Head of caudate nucleus (tissue), 42 donors: ENCODE measurements at regions not wholly inside any gene's neighbourhood (a gene's known extent, or its start where the extent isn't known, plus 50 kb on each side); places are given as distances from the start of the nearest gene placed in this dataset.
"Not testable (repeated sequence)": the region's sequence is repeated elsewhere in the genome, so short reads cannot be mapped to it uniquely, and the experiment has no call there.

ENCODE experiments used
- DNase-seq, 42 donors: peaks; one replicate each; pipeline versions ENCODE4 v3.0.0 to v3.0.0-alpha.2; 2020 to 2021; ENCODE audit warnings: mixed read lengths in 7 of 42
- intact Hi-C: fragments of 100-400 bp; cut with DNase I; formaldehyde crosslinking; loops from one replicate; pipeline ENCODE4 v1.15.0; 2022

DNA sequence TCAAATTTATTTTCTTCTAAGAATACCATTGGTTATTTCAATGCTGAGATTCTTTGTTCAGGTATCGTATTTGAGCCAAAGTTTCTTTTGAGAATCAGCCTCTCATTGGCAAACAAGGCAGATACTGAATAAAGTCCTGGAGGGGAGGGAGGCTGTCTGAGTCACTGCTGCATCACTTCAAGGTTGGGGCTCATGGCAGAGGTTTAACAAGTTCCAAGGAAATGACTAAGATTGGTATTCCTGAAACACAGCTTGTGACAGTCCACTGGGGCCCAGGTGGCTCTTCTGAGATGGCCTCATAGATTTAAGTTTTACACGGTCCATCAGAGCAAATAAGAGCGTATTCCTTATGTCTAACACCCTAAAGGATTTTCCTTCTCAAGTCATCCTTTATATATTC, 213.8 kb upstream of the STAC start:
- peak in 1 of 42 donors; percentile 39 for DNase-seq
- intact Hi-C loops: no loop called here

DNA sequence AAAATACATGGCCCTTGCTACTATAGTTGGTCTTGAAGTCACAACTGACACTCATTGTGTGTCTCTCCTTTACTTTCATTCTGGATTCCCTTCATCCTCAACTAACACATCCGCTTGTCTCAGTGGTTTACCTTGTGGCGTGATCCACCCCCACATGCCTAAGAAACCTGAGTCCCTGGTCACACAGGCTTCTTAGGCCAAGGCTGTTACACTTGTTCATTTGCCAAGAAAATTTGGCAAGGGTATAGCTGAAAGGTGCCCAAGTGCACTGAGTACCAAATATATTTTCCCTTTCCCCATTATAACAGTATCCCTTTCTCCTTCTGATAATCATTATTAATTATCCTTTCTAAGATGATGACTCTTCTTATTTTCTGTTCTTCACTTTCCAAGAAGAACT, 207.6 kb upstream of the STAC start:
- DNase-seq: no peak

DNA sequence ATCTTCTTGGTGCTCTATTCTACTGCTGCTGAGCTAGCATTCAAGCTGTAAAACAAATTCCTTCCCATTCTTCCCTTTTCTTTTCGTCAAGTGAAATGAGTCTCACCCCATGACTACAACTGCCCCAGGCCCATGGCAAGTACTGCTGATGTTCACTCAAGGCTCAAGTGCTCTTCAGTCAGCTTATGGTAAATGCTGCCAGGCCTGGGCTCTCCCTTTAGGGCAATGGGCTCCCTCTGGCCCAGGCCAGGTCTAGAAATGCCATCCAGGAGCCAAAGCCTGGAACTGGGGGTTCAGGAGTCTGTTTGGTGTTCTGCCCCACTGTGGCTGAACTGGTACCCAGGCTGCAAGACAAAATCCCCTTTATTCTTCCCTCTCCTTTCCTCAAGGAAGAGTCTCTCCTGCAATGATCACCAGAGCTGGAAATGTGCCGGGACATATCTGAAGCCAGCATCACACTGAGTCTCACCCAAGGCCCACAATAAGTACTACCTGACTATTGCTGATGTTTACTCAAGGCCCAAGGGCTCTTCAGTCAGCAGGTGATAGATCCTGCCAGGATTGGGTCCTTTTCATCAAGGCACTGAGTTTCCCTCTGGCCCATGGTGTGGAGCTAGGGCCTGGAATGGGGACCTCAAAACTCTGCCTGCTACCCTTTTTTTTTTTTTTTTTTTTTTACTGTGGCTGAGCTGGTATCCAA, 205.0 kb upstream of the STAC start:
- intact Hi-C loops: no loop called here
- no peak for DNase-seq

More for the DNA sequence above, 207.6 kb upstream of the STAC start:
- intact Hi-C loops: no loop called here

DNA sequence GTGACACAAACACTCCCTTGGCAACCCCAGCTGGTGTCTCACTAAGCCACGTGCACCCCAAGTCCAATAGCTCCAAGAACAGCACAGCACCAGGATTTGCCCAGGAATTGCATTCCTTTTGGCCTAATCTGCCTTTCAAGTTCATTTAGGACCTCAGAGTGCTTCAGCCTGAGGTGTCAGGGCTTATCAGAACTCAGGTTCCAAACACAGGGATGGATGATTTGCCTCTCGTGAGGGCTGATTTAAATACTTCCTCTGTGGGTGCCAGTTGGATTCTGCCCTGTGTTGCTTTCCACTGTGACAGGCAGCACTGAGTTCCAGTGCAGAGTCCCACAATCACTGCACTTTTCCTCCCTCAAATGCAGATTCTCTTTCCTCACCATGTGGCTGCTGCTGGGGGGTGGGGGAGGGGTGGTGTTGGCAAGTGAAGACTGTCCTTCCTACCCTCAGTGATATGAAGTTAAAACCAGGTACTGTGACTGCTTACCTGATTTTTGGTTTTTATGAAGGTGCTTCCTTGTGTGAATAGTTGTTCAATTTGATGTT, 204.3 kb upstream of the STAC start:
- intact Hi-C loops: no loop called here
- no peak for DNase-seq

DNA sequence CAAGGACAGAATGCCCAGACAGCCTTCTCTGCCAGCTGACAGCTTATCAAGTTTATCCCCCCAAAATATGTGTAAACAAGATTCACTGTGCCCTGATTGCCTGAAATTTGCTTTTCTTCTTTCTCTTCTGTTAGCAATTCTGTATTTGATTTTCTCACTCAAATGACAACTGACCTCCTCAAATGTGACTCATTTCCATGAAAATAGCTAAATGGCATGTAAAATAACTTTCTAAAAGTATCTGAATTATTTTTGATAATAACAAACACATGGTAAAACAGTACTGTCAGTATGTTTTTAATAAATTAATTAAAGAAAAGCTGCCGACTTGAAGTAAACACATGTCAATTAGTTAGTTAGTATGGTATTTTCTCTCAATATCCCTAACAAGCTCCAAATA, 202.3 kb upstream of the STAC start:
- no peak for DNase-seq
- intact Hi-C loops: no loop called here

DNA sequence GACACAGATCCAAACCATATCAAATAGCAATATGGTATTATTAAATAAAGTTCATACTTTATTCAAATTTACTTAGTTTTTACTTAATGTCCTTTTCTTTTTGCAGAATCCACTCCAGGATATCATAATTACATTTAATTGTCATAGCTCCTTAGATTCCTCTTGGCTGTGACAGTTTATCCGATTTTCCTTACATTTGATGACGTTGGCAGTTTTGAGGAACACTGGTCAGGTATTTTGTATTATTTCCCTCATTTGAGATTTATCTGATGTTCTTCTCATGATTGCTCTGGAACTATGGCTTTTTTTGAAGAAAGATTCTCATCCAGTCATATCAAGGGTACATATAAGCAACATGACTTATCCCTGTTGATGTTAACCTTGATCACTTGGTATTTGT, 198.3 kb upstream of the STAC start:
- no peak for DNase-seq
- intact Hi-C loops: no loop called here

DNA sequence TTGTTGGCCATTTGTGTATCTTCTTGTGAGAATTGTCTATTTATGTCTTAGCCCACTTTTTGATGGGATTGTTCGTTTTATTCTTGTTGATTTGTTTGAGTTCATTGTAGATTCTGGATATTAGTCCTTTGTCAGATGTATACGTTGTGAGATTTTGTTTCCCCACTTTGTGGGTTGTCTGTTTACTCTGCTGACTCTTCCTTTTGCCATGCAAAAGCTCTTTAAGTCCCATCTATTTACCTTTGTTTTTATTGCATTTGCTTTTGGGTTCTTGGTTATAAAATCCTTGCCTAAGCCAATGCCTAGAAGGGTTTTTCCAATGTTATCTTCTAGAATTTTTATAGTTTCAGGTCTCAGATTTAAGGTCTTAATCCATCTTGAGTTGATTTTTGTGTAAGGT, 193.1 kb upstream of the STAC start:
- DNase-seq, intact Hi-C loops: not testable (repeated sequence)

DNA sequence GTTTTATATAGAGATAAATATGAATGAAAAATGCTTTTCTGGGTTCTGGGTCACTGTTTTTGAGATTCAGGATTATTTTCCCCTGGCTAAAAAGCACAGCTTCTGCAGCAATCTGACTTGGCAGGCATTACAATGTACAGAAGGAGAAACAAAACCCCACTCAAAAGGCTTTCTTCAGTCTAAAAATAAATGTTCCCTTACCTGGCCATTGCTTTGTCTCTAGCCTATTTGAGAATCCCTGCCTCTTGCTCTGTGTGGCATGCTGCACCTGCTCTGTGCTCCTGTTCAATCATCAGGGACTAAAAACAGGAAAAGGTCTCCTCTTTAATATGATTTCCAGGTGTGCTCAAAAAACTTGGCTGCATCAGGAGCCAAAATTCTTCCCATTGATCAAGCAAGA, 187.4 kb upstream of the STAC start:
- intact Hi-C loops: no loop called here

DNA sequence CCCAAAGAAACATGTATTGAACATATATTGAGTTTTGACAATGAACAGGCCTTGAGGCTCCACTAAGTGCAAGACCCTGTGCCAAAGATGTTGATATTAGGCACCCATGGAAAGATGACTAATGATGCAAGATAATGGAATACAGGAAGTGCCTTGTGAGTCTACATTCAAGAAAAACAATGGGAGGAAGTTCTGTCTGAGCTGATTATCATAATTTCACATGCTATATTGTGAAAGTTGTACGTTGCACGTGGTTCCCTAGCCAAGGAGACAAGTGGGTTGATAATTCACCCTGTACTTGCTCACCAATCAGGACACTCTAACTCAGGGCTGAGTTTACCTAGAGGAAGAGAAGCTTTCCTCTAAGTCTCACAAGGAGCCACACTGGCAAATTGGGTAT, 186.9 kb upstream of the STAC start:
- no peak for DNase-seq
- intact Hi-C loops: no loop called here

More for the DNA sequence above, 187.4 kb upstream of the STAC start:
- DNase-seq: no peak

DNA sequence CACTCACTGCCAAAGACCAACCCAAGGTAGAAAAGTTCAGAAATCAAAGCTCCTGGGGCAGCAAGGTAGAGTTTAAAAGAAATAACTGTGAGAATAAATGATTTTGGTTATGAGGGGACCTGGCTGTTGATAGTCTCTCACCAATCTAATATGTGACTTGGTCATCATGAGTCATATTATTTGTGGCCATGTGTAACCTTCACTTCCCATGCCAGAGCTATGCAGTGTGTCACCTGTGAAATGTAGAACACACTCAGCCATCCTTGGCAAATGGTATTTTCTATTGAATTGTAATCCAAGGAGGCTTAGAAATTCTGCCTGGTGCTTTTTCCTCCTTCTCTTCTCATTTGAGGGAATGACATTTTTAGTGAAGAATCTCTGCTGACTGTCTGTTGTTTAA, 184.2 kb upstream of the STAC start:
- intact Hi-C loops: no loop called here
- no peak for DNase-seq

DNA sequence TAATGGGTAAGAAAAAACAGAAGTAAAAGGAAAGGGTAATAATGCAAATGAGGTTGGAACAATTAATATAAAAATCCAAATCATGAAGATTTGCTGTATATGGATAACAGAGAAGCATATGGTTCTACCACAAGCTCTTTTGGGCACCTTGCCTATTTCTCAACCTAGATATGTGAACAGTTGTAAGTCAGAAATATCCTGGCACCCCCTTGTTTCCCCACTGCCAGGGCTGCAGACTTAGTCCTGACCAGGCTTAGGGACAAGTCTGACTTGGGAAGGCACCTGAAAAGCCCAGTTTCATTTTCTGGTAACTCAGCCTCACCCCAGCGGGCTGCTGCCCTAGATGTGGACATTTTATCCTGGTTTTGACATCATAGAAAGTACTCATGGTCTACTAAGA, 183.2 kb upstream of the STAC start:
- intact Hi-C loops: no loop called here
- no peak for DNase-seq

DNA sequence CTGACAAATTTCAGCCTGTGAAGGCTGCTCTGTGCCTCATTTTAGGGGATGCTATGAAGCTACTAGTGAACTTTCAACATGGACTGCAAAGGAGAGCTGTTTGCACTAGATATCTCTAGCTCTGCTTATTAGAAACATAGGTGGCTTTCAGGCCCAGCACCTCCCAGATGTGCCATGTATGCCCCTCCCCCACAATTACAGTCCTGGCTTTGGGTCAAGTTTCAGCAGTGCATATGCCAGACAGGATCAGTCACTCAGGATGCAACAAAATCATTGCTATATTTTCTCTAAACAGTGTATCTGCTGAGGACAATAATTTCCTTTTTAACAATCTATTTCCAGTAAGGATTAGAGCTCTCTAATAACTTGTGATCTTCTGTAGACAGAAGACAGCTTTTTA, 178.8 kb upstream of the STAC start:
- intact Hi-C loops: no loop called here

DNA sequence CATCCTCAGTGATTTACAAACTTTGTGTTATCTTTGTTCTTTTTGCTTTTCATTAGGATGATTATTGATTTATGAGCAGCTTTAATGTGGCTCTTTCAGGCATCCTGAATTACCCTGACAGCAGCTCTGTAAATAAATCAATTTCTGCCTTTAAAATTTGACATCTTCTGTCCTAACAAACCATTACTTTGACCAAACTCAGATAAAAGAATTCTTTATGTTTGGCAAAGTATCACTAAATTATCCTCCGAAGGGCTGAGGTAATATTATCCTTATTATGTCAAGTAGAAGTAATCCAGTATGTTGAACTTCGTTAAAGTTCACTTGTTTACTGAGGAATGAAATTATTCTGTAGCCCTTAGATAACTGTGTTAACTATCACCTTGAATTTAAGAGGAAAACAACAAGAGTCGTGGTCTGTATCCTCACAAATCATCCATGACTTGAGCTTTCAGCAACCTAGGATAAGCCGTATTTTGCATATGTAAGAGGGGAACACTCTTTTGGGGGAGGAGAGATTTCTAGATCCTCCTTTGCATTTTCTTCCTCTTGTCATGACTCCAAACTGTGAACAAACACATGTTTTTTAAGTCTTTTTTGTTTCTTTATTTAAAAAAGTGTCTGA, 173.2 kb upstream of the STAC start:
- intact Hi-C loops: no loop called here

More for the DNA sequence above, 178.8 kb upstream of the STAC start:
- no peak for DNase-seq

DNA sequence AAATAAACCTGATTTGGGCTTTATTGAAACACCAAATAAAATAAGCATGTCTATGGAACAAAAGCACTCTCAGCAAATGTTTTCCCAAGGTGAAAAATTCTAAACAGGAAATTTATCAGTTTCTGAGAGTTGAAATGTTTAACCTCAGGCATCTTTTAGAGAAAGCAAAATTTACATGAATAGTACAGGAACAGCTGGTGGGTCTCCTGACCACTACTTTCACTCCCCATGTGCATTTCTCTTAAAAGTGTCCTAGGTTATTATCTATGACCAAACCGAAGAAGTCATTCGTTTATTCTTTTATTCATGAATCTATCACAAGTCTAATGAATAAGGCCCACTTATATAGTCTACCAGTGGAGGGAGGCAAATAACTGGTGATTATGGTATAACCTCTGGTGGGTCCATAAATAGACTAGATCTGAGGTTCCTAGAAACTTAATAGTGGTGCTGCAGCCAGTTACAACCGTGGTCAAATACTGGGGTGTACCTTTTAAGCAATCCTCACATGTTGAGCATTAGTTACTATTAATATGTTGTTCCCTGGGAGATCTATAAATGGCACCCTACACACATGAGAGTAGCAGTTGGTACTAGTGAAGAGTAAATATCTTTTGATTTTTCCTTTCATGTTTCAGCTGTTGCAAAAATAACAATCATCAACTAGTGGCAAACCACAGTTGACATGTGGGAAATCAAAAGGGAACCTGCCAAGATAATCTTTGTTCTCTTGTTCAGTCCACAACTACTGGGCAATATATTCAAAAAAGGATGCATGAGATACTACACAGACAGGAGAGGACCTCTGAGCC, 169.3 kb upstream of the STAC start:
- DNase-seq: no peak
- intact Hi-C loops: no loop called here

More for the DNA sequence above, 173.2 kb upstream of the STAC start:
- DNase-seq: no peak

DNA sequence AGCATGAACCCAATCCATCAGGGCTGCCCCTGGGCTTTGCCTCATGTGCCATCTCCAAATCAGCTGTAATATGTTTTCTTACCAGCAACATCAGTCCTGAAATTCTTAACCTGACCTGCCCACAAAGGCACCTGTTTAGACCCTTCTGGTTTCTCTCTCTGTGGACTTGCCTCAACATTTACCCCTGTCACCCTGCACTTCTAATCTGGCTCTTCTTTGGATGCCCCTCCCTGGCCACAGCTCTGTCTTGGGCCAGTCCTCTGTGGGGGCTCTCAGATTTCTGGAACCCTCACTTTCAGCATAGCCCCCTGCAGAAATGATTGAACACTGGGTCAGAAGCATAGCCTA, 168.7 kb upstream of the STAC start:
- intact Hi-C loops: no loop called here
- DNase-seq: no peak

DNA sequence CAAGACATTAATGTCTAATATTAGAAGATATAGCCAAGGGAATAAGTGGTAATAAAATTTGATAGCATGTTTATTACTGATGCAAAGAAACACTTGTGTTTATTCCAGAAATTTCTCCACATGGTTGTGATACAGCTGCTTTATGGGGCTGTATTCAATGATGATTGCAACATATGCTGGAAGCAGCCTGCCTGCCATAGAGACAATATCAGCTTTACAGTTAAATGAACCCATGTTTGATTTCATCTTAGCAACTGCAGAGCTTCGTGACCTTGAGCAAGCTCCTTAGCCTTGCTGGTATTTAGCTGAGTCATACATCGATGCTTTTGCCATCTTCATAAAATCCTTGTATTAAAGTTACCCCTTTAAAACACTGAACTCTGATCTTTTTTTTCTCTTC, 168.1 kb upstream of the STAC start:
- no peak for DNase-seq

DNA sequence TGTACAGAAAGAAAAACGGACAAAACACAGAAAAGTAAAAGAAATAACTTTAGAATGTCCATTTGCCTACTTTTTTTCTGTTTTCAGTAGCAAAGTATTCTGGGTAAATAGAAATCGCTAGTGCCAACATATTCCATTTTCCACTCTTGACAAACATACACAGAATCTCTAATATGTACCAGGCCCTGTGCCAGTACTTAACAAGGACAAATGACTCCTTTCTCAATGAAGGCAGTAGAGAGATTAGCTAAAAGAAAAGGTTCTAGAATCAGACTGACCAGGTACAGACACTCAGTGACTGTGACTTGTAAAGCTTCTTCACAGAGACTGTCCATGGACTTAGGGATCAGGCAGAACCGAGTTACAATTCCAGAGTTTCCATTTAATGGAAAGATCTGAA, 165.8 kb upstream of the STAC start:
- no peak for DNase-seq
- intact Hi-C loops: no loop called here

More for the DNA sequence above, 168.1 kb upstream of the STAC start:
- intact Hi-C loops: no loop called here

DNA sequence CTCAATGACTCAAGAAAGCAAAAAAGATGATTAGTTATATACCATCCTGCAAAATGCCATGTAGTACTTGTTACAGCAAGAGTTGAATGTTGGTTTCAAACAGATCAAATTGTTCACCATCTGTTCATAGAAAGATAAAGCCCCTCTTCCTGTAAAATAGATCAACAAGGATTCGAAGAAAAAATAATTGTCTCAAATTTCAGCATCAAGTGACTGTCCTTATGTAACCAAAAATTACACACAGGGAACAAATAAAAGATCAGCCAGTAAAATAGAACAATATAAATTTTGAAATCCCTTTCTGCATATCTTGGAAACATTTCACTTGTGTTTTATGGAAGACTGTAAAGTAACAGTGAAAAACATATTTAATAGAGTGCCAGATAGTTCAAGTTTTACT, 165.1 kb upstream of the STAC start:
- intact Hi-C loops: no loop called here

DNA sequence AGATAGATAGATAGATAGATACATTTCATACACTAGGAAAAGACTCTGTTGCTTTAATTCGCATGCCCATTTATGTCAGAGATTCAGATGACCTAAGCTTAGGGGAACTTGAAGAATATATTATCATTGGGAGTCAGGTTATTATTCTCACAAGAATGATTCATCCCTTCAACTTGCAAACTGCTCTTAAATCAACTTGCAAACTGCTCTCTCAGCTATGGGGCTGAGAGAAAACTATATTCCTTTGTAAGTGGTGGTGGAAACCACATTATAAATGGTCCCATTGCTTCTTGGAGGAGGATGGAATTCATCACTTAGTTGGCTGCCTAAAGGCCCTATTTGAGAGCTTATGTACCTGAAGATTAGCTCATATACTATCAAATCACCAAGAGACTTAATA, 160.9 kb upstream of the STAC start:
- intact Hi-C loops: no loop called here
- DNase-seq: no peak

More for the DNA sequence above, 165.1 kb upstream of the STAC start:
- no peak for DNase-seq

DNA sequence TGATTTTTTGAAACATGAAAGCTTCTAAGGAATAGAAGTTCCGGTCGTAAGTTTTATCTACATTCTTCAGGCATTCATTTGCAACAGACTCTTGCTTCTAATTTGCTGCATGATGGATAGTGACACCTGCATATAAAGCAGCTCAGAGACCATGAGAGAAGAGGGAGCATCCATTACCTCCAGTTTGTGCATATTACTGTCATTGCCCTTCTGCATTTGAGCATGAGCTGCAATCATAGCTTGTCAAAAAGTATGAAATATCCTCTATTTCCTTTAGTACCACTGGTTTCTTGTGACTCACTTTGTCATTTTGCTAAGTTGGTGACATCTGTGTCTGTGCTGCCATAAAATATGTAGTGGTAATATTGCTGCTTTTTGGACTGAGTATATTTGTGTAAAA, 160.1 kb upstream of the STAC start:
- intact Hi-C loops: no loop called here
- DNase-seq: no peak
